Aorta (tissue), 5 donors: ENCODE measurements at regions not wholly inside any gene's neighbourhood (a gene's known extent, or its start where the extent isn't known, plus 50 kb on each side); places are given as distances from the start of the nearest gene placed in this dataset.
"Not testable (repeated sequence)": the region's sequence is repeated elsewhere in the genome, so short reads cannot be mapped to it uniquely, and the experiment has no call there.

ENCODE experiments used
- ATAC-seq: fragments of 200-7000 bp; cut with Tn5 transposase; one replicate; pipeline ENCODE4 v1.9.1; 2022; ENCODE audit warnings: moderate library complexity; ENCODE audit not compliant: low FRiP score
- DNase-seq, 2 donors: peaks; one replicate each; pipeline ENCODE4 v3.0.0-alpha.2; 2020
- H3K27ac ChIP-seq, 2 donors: one replicate each; pipeline ENCODE4 v1.5.1; 2013; ENCODE audit warnings: low read length in 2 of 2, mild to moderate bottlenecking in 2 of 2, moderate library complexity in 2 of 2, control low read depth in 1 of 2, inconsistent platforms in 1 of 2, low read depth in 1 of 2
- H3K27me3 ChIP-seq, 2 donors: one replicate each; pipeline ENCODE4 v1.6.1; 2013; ENCODE audit warnings: control low read depth in 1 of 2, low read length in 1 of 2, mild to moderate bottlenecking in 1 of 2, moderate library complexity in 1 of 2; ENCODE audit not compliant: insufficient read depth in 2 of 2, control insufficient read depth in 1 of 2
- H3K36me3 ChIP-seq, 2 donors: one replicate each; pipeline ENCODE4 v1.6.1; 2013; ENCODE audit warnings: control low read depth in 1 of 2, low read length in 1 of 2, mild to moderate bottlenecking in 1 of 2; ENCODE audit not compliant: insufficient read depth in 2 of 2, control insufficient read depth in 1 of 2
- H3K4me1 ChIP-seq, 2 donors: one replicate each; pipeline ENCODE4 v1.6.1; 2013; ENCODE audit warnings: low read length in 2 of 2, control low read depth in 1 of 2, mild to moderate bottlenecking in 1 of 2, moderate library complexity in 1 of 2; ENCODE audit not compliant: insufficient read depth in 2 of 2, control insufficient read depth in 1 of 2
- H3K4me3 ChIP-seq, 2 donors: one replicate each; pipeline ENCODE4 v1.5.1; 2013; ENCODE audit warnings: low read length in 2 of 2, control low read depth in 1 of 2, mild to moderate bottlenecking in 1 of 2
- H3K9me3 ChIP-seq: one replicate; pipeline ENCODE4 v1.6.1; 2013; ENCODE audit warnings: mild to moderate bottlenecking, low read length; ENCODE audit not compliant: control insufficient read depth
- WGBS, 2 donors: extraction: QIAGEN DNeasy Blood & Tissue Kit; methylation state at CpG; one replicate each; pipeline ENCODE4 v1.1.7; 2013; 5-methylcytosine and 5-hydroxymethylcytosine counted together
- intact Hi-C, 2 donors: fragments of 100-400 bp; cut with DNase I; formaldehyde crosslinking; loops; one replicate each; pipeline versions ENCODE4 v1.14.2 to v1.15.0; 2022
- donor health status: healthy with polysubstance abuse.
- donor health status: Bipolar disorder and iron deficiency.
- donor health status: DM: no; HTN: no; CAD: no.
- donor health status: DM: no; HTN: no; CAD: no.
- donor health status: DM: yes; HTN: yes; CAD: no.

DNA sequence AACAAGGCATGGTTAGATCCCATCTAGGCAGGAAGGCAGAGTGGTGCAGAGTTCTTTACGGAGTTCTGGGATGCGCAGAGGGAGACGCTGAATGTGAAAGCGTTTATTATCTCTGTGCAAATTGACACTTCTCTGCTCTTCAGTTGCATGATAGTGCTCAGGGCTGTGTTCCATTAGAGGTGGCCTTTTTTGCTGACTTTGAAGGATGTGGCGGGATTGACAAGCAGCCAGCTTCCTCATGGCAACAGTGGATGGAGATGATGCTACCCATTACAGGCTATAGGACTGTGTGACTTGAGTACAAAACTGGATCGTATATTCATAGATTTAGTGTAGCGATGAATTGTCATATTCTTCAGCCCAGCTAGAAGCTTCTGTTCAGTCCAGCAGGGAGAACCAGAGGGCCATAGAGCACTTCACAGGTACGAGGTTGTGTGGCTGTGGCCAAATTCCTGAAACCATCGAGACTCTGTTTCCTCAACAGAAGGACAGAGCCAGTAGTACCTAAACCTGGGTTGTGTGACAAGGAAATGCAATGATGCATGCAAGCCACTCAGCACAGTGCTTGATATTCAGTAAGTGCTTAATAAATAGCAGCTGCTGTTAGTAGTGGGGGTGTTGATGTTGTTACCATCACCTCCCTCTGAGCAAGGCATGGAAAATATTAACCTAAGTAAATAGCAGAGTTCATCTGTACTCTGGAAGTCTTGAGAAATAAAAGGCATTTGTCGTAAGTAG, 430.0 kb upstream of the KAZN start:
- WGBS, 2 donors: 92 to 93% methylated on average over 10 of the region's 10 CpGs
- Histone ChIP-seq H3K27me3 (no peaks in the 10 kb centered on the region), H3K4me3 (no peak overlapping the region), H3K9me3 (peaks cover 2% of the 10 kb centered on the region), H3K27ac (no peak overlapping the region), H3K36me3 (no peaks in the 10 kb centered on the region), H3K4me1 (no peaks in the 10 kb centered on the region)
- DNase-seq (no peak), ATAC-seq (no peak)
- intact Hi-C loops: no loop called here

GRCh38 chr1:14173598-14173997, 424.9 kb upstream of the KAZN start:
- intact Hi-C loops: no loop called here
- Histone ChIP-seq H3K9me3 (no peaks in the 10 kb centered on the region), H3K4me1 (no peaks in the 10 kb centered on the region), H3K27me3 (no peaks in the 10 kb centered on the region), H3K27ac (no peak overlapping the region), H3K36me3 (no peaks in the 10 kb centered on the region), H3K4me3 (no peak overlapping the region)
- WGBS, 2 donors: 57 to 78% methylated on average over 5 of the region's 5 CpGs
- no peak for DNase-seq
- ATAC-seq: no peak

DNA sequence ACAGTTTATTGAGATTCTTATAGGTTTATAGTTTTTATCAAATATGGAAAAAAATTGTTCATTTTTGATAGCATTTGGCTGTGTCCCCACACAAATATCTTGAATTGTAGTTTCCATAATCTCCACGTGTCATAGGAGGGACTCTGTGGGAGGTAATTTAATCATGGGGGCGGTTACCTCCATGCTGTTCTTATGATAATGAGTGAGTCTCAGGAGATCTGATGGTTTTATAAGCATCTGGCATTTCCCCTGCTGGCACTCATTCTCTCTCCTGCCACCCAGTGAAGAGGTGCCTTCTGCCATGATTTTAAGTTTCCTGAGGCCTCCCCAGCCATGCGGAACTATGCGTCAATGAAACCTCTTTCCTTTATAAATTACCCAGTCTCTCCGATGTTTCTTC, 420.6 kb upstream of the KAZN start:
- DNase-seq, H3K4me1 ChIP-seq, H3K4me3 ChIP-seq, intact Hi-C loops, H3K36me3 ChIP-seq, ATAC-seq, H3K27me3 ChIP-seq, H3K27ac ChIP-seq, H3K9me3 ChIP-seq: not testable (repeated sequence)
- 66 to 67% methylated on average over 5 of the region's 5 CpGs for WGBS, 2 donors

DNA sequence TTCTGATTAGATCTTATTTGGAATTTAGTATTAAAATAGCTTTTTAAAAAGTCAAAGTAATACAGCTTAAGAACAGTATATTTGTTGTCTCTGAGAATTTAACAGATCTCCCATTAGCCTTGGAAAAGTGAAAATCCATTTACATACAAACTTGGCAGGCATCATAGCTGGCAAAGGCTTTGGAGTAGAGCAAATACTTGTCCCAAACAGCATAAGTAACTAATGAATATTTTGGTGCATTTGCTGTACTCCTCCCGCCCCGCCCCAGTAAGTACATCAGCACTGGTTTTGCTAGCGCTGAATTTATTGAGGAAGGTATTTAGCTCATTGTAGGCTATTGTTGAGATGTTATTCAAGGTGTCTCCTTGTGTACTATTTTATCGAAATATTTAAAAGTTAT, 417.7 kb upstream of the KAZN start:
- Histone ChIP-seq H3K4me1 (peaks cover 0 to 2% of the 10 kb centered on the region in 2 donors), H3K27me3 (no peaks in the 10 kb centered on the region), H3K4me3 (no peak overlapping the region), H3K27ac (no peak overlapping the region), H3K9me3 (no peaks in the 10 kb centered on the region), H3K36me3 (no peaks in the 10 kb centered on the region)
- WGBS, 2 donors: 70 to 72% methylated on average over 4 of the region's 4 CpGs
- ATAC-seq (no peak), DNase-seq (no peak)
- intact Hi-C loops: no loop called here

DNA sequence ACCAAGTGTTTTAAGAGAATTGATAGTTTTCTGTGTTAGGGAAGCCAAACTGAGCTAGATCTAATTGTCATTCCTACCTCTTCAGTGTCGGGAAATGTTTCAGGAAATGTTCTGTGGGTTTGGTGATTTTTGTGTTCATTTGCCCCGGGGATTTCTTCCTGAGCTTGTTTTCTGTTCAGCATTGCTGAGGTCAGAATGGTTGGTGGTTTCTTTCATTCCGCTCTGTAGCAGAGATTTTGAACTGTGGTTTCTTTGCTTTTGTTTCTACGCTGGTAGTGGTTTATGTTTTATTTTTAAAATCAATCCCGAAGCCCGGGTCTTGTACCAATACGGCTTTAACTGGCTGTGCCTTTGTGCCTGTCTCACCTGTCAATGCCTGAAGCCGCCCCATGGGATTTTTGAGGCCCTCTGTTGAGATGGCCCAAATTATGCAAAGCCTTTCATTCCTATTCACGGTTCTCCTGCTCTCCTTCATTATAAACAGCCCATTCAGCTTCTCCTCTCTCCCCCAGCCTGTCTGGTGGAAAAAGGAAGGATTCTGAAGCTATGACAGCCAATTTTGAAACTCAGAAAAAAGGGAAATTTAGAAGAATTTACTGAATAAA, 417.2 kb upstream of the KAZN start:
- Histone ChIP-seq H3K9me3 (no peaks in the 10 kb centered on the region), H3K36me3 (no peaks in the 10 kb centered on the region), H3K27me3 (no peaks in the 10 kb centered on the region), H3K4me1 (peaks cover 0 to 2% of the 10 kb centered on the region in 2 donors), H3K4me3 (no peak overlapping the region), H3K27ac (no peak overlapping the region)
- DNase-seq: no peak
- 67 to 77% methylated on average over 9 of the region's 9 CpGs for WGBS, 2 donors
- ATAC-seq: no peak
- intact Hi-C loops: no loop called here

- WGBS, 2 donors: 74 to 89% methylated on average over 5 of the region's 5 CpGs
- H3K9me3 ChIP-seq: no peaks in the 10 kb centered on the region
- H3K27ac ChIP-seq: no peak overlapping the region
- DNase-seq: no peak
- peaks cover 0 to 2% of the 10 kb centered on the region in 2 donors for H3K4me1 ChIP-seq
- ATAC-seq: no peak
- H3K36me3 ChIP-seq: no peaks in the 10 kb centered on the region
- intact Hi-C loops: no loop called here
- no peak overlapping the region for H3K4me3 ChIP-seq
- H3K27me3 ChIP-seq: no peaks in the 10 kb centered on the region
Observed at GRCh38 chr1:14182856-14183255, 415.6 kb upstream of the KAZN start.

- peaks cover 0 to 2% of the 10 kb centered on the region in 2 donors for H3K4me1 ChIP-seq
- no peaks in the 10 kb centered on the region for H3K27me3 ChIP-seq
- no peak overlapping the region for H3K4me3 ChIP-seq
- no peaks in the 10 kb centered on the region for H3K36me3 ChIP-seq
- ATAC-seq: no peak
- 87% methylated on average over 11 of the region's 11 CpGs for whole genome bisulfite sequencing, 2 donors
- intact Hi-C loops: no loop called here
- no peaks in the 10 kb centered on the region for H3K9me3 ChIP-seq
- no peak overlapping the region for H3K27ac ChIP-seq
- DNase-seq: no peak
Observed at GRCh38 chr1:14183329-14183728, 415.2 kb upstream of the KAZN start.

DNA sequence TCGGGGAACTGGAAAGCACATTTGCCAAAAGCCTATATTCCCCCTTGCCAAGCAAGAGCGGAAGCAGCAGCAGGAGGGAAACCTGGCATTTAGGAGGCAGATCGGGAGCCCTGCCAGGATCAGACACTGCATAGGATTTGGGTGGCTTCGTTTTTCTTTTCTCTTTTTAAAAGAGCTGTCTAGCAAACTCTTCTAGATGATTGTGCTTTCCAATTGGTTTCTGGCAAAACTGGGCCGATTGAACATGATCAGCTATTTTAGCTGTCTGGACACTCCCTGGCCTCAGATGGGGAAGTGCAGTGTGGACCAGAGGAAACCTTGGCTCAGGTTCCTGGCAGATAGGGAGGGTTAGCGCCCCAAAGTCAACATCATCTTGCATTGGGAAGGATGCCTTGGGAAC, 414.0 kb upstream of the KAZN start:
- Histone ChIP-seq H3K36me3 (no peaks in the 10 kb centered on the region), H3K4me1 (peaks cover 0 to 2% of the 10 kb centered on the region in 2 donors), H3K4me3 (no peak overlapping the region), H3K27me3 (no peaks in the 10 kb centered on the region), H3K27ac (no peak overlapping the region), H3K9me3 (no peaks in the 10 kb centered on the region)
- DNase-seq (no peak), ATAC-seq (peak; percentile 7)
- intact Hi-C loops: no loop called here
- 6 to 9% methylated on average over 6 of the region's 6 CpGs for WGBS, 2 donors

- Histone ChIP-seq H3K4me1 (no peaks in the 10 kb centered on the region), H3K4me3 (no peak overlapping the region), H3K27ac (no peak overlapping the region), H3K9me3 (peaks cover 2% of the 10 kb centered on the region), H3K36me3 (no peaks in the 10 kb centered on the region), H3K27me3 (no peaks in the 10 kb centered on the region)
- intact Hi-C loops: no loop called here
- WGBS, 2 donors: 85 to 87% methylated on average over 4 of the region's 4 CpGs
- ATAC-seq: no peak
- no peak for DNase-seq
Observed at GRCh38 chr1:14189381-14189780, 409.1 kb upstream of the KAZN start.
